Stimulated activated memory B cell treated with anti-CD40 and anti-IgM and Interleukin-4, amounts not matched to agents 10 μg/mL and 1 μg/mL and 100 μg/mL, for 72 hours (primary cell): ENCODE measurements at regions not wholly inside any gene's neighbourhood (a gene's known extent, or its start where the extent isn't known, plus 50 kb on each side); places are given as distances from the start of the nearest gene placed in this dataset.

Experiments
- ATAC-seq: fragments of 150-1000 bp; cut with Tn5 transposase; 2 replicates; pipeline ENCODE4 v1.10.0; 2021
- H3K27ac Mint-ChIP-seq: one replicate; pipeline ENCODE4 v1.8.0; 2022; ENCODE audit warnings: mild to moderate bottlenecking, mixed read lengths
- H3K27me3 Mint-ChIP-seq: one replicate; pipeline ENCODE4 v1.8.0; 2022; ENCODE audit warnings: mixed read lengths
- H3K36me3 Mint-ChIP-seq: one replicate; pipeline ENCODE4 v1.8.0; 2022; ENCODE audit warnings: mixed read lengths
- H3K4me1 Mint-ChIP-seq: one replicate; pipeline ENCODE4 v1.8.0; 2022; ENCODE audit warnings: mixed read lengths
- H3K4me3 Mint-ChIP-seq: one replicate; pipeline ENCODE4 v1.8.0; 2022; ENCODE audit warnings: mild to moderate bottlenecking, moderate library complexity, mixed read lengths
- H3K9me3 Mint-ChIP-seq: one replicate; pipeline ENCODE4 v1.8.0; 2022; ENCODE audit warnings: mixed read lengths

GRCh38 chr1:239657291-239657690 is 270.9 kb downstream of the CHRM3 start:
- peaks cover 10% of the 10 kb centered on the region for H3K9me3 Mint-ChIP-seq
- no peak for ATAC-seq
- no peak overlapping the region for H3K4me3 Mint-ChIP-seq
- no peaks in the 10 kb centered on the region for H3K4me1 Mint-ChIP-seq
- no peak overlapping the region for H3K27ac Mint-ChIP-seq
- no peaks in the 10 kb centered on the region for H3K27me3 Mint-ChIP-seq
- no peaks in the 10 kb centered on the region for H3K36me3 Mint-ChIP-seq

GRCh38 chr1:239662950-239663349 is 276.6 kb downstream of the CHRM3 start:
- no peaks in the 10 kb centered on the region for H3K27me3 Mint-ChIP-seq
- ATAC-seq, result no peak
- no peaks in the 10 kb centered on the region for H3K36me3 Mint-ChIP-seq
- H3K9me3 Mint-ChIP-seq, result peaks cover 12% of the 10 kb centered on the region
- no peak overlapping the region for H3K27ac Mint-ChIP-seq
- H3K4me3 Mint-ChIP-seq, result no peak overlapping the region
- H3K4me1 Mint-ChIP-seq, result no peaks in the 10 kb centered on the region

- ATAC-seq, result no peak
- Mint-ChIP-seq H3K27me3 (no peaks in the 10 kb centered on the region), H3K4me1 (no peaks in the 10 kb centered on the region), H3K36me3 (no peaks in the 10 kb centered on the region), H3K4me3 (no peak overlapping the region), H3K27ac (no peak overlapping the region), H3K9me3 (no peaks in the 10 kb centered on the region)
These were observed 285.9 kb downstream of the CHRM3 start for GRCh38 chr1:239672256-239672655.

- no peak overlapping the region for H3K4me3 Mint-ChIP-seq
- H3K27me3 Mint-ChIP-seq, result no peaks in the 10 kb centered on the region
- ATAC-seq, result no peak
- no peaks in the 10 kb centered on the region for H3K4me1 Mint-ChIP-seq
- H3K27ac Mint-ChIP-seq, result no peak overlapping the region
- H3K9me3 Mint-ChIP-seq, result peaks cover 7% of the 10 kb centered on the region
- H3K36me3 Mint-ChIP-seq, result no peaks in the 10 kb centered on the region
These were observed 289.4 kb downstream of the CHRM3 start for GRCh38 chr1:239675735-239676134.

- Mint-ChIP-seq H3K27me3 (no peaks in the 10 kb centered on the region), H3K4me1 (no peaks in the 10 kb centered on the region), H3K27ac (no peak overlapping the region), H3K4me3 (no peak overlapping the region), H3K36me3 (no peaks in the 10 kb centered on the region), H3K9me3 (peaks cover 8% of the 10 kb centered on the region)
- no peak for ATAC-seq
These were observed 290.3 kb downstream of the CHRM3 start for GRCh38 chr1:239676522-239677273.

- Mint-ChIP-seq H3K9me3 (peaks cover 8% of the 10 kb centered on the region), H3K27me3 (no peaks in the 10 kb centered on the region), H3K4me3 (no peak overlapping the region), H3K36me3 (no peaks in the 10 kb centered on the region), H3K4me1 (no peaks in the 10 kb centered on the region), H3K27ac (no peak overlapping the region)
- ATAC-seq, result no peak
These were observed 291.0 kb downstream of the CHRM3 start for GRCh38 chr1:239677362-239677761.

GRCh38 chr1:239678181-239678580 is 291.8 kb downstream of the CHRM3 start:
- Mint-ChIP-seq H3K27ac (no peak overlapping the region), H3K9me3 (peaks cover 8% of the 10 kb centered on the region), H3K4me3 (no peak overlapping the region), H3K36me3 (no peaks in the 10 kb centered on the region), H3K27me3 (no peaks in the 10 kb centered on the region), H3K4me1 (no peaks in the 10 kb centered on the region)
- no peak for ATAC-seq

GRCh38 chr1:239682046-239682445 is 295.7 kb downstream of the CHRM3 start:
- Mint-ChIP-seq H3K36me3 (no peaks in the 10 kb centered on the region), H3K9me3 (peaks cover 13% of the 10 kb centered on the region), H3K4me3 (no peak overlapping the region), H3K27ac (no peak overlapping the region), H3K27me3 (no peaks in the 10 kb centered on the region), H3K4me1 (no peaks in the 10 kb centered on the region)
- no peak for ATAC-seq

GRCh38 chr1:239682960-239683359 is 296.6 kb downstream of the CHRM3 start:
- Mint-ChIP-seq H3K36me3 (no peaks in the 10 kb centered on the region), H3K4me3 (no peak overlapping the region), H3K9me3 (peaks cover 13% of the 10 kb centered on the region), H3K27ac (no peak overlapping the region), H3K4me1 (no peaks in the 10 kb centered on the region), H3K27me3 (no peaks in the 10 kb centered on the region)
- ATAC-seq, result no peak

- no peaks in the 10 kb centered on the region for H3K4me1 Mint-ChIP-seq
- H3K27ac Mint-ChIP-seq, result no peak overlapping the region
- no peak overlapping the region for H3K4me3 Mint-ChIP-seq
- H3K9me3 Mint-ChIP-seq, result peaks cover 8% of the 10 kb centered on the region
- H3K27me3 Mint-ChIP-seq, result no peaks in the 10 kb centered on the region
- ATAC-seq, result no peak
- no peaks in the 10 kb centered on the region for H3K36me3 Mint-ChIP-seq
These were observed 300.0 kb downstream of the CHRM3 start for GRCh38 chr1:239686386-239686785.

GRCh38 chr1:239696317-239696716 is 309.9 kb downstream of the CHRM3 start:
- no peak overlapping the region for H3K27ac Mint-ChIP-seq
- H3K4me3 Mint-ChIP-seq, result no peak overlapping the region
- H3K36me3 Mint-ChIP-seq, result no peaks in the 10 kb centered on the region
- no peak for ATAC-seq
- no peaks in the 10 kb centered on the region for H3K4me1 Mint-ChIP-seq
- peaks cover 5% of the 10 kb centered on the region for H3K9me3 Mint-ChIP-seq
- H3K27me3 Mint-ChIP-seq, result no peaks in the 10 kb centered on the region

GRCh38 chr1:239700667-239701066 is 314.3 kb downstream of the CHRM3 start:
- H3K9me3 Mint-ChIP-seq, result peaks cover 3% of the 10 kb centered on the region
- no peak overlapping the region for H3K27ac Mint-ChIP-seq
- ATAC-seq, result no peak
- H3K4me1 Mint-ChIP-seq, result no peaks in the 10 kb centered on the region
- no peaks in the 10 kb centered on the region for H3K36me3 Mint-ChIP-seq
- no peak overlapping the region for H3K4me3 Mint-ChIP-seq
- no peaks in the 10 kb centered on the region for H3K27me3 Mint-ChIP-seq

GRCh38 chr1:239703075-239703474 is 316.7 kb downstream of the CHRM3 start:
- Mint-ChIP-seq H3K27me3 (no peaks in the 10 kb centered on the region), H3K4me1 (no peaks in the 10 kb centered on the region), H3K36me3 (no peaks in the 10 kb centered on the region), H3K4me3 (no peak overlapping the region), H3K27ac (no peak overlapping the region), H3K9me3 (peaks cover 3% of the 10 kb centered on the region)
- no peak for ATAC-seq

- Mint-ChIP-seq H3K36me3 (no peaks in the 10 kb centered on the region), H3K4me3 (no peak overlapping the region), H3K27ac (no peak overlapping the region), H3K27me3 (no peaks in the 10 kb centered on the region), H3K4me1 (no peaks in the 10 kb centered on the region), H3K9me3 (no peaks in the 10 kb centered on the region)
- ATAC-seq, result no peak
These were observed 320.0 kb downstream of the CHRM3 start for GRCh38 chr1:239706245-239706892.

GRCh38 chr1:239707615-239708014 is 321.2 kb downstream of the CHRM3 start:
- H3K4me1 Mint-ChIP-seq, result no peaks in the 10 kb centered on the region
- H3K9me3 Mint-ChIP-seq, result no peaks in the 10 kb centered on the region
- no peak for ATAC-seq
- H3K27ac Mint-ChIP-seq, result no peak overlapping the region
- H3K4me3 Mint-ChIP-seq, result no peak overlapping the region
- no peaks in the 10 kb centered on the region for H3K36me3 Mint-ChIP-seq
- no peaks in the 10 kb centered on the region for H3K27me3 Mint-ChIP-seq

GRCh38 chr1:239708622-239709021 is 322.3 kb downstream of the CHRM3 start:
- no peak overlapping the region for H3K27ac Mint-ChIP-seq
- ATAC-seq, result no peak
- no peaks in the 10 kb centered on the region for H3K36me3 Mint-ChIP-seq
- no peak overlapping the region for H3K4me3 Mint-ChIP-seq
- H3K4me1 Mint-ChIP-seq, result no peaks in the 10 kb centered on the region
- H3K27me3 Mint-ChIP-seq, result no peaks in the 10 kb centered on the region
- H3K9me3 Mint-ChIP-seq, result no peaks in the 10 kb centered on the region
